Fibroblast of lung (primary cell): ENCODE measurements at regions not wholly inside any gene's neighbourhood (a gene's known extent, or its start where the extent isn't known, plus 50 kb on each side); places are given as distances from the start of the nearest gene placed in this dataset.

ENCODE experiments used
- DNase-seq, 2 donors: peaks; one replicate each; pipeline versions ENCODE4 v3.0.0 to v3.0.0-alpha.2; 2010; ENCODE audit warnings: low read depth in 2 of 2
- H2AFZ ChIP-seq: 2 replicates; pipeline ENCODE4 v1.5.1; 2012; ENCODE audit warnings: low read length, control low read depth, inconsistent platforms
- H3K27ac ChIP-seq: 2 replicates; pipeline ENCODE4 v1.5.1; 2011; ENCODE audit warnings: low read length, control low read depth; ENCODE audit not compliant: insufficient read depth
- H3K27me3 ChIP-seq: 2 replicates; pipeline ENCODE4 v1.5.1; 2011; ENCODE audit warnings: mild to moderate bottlenecking, low read length; ENCODE audit not compliant: control insufficient read depth, insufficient read depth
- H3K36me3 ChIP-seq: 2 replicates; pipeline ENCODE4 v1.5.1; 2011; ENCODE audit warnings: low read length; ENCODE audit not compliant: control insufficient read depth, insufficient read depth
- H3K4me1 ChIP-seq: 2 replicates; pipeline ENCODE4 v1.5.1; 2011; ENCODE audit warnings: low read length; ENCODE audit not compliant: control insufficient read depth, insufficient read depth; ENCODE audit errors: extremely low read depth
- H3K4me2 ChIP-seq: 2 replicates; pipeline ENCODE4 v1.5.1; 2011; ENCODE audit warnings: low read length, control low read depth; ENCODE audit not compliant: insufficient read depth; ENCODE audit errors: extremely low read depth
- H3K4me3 ChIP-seq, 4 experiments: fragments of 200-600 bp in 1 of 4; sonication (generic) in 1 of 4; replicated peaks in 1 of 4; 2 replicates each; pipeline ENCODE4 v1.5.1; 2011 to 2016; ENCODE audit warnings: low read length in 4 of 4, low read depth in 3 of 4, mild to moderate bottlenecking in 3 of 4, control low read depth in 2 of 4, inconsistent platforms in 1 of 4, mixed read lengths in 1 of 4; ENCODE audit not compliant: insufficient read depth in 1 of 4; ENCODE audit errors: control extremely low read depth in 1 of 4
- H3K79me2 ChIP-seq: 2 replicates; pipeline ENCODE4 v1.5.1; 2012; ENCODE audit warnings: mild to moderate bottlenecking, low read length, inconsistent platforms; ENCODE audit not compliant: control insufficient read depth, insufficient read depth
- H3K9ac ChIP-seq: 2 replicates; pipeline ENCODE4 v1.5.1; 2011; ENCODE audit warnings: mild to moderate bottlenecking, low read length, control low read depth; ENCODE audit not compliant: insufficient read depth
- H3K9me3 ChIP-seq: 2 replicates; pipeline ENCODE4 v1.5.1; 2012; ENCODE audit warnings: low read depth, low read length; ENCODE audit not compliant: control insufficient read depth, insufficient read depth
- H4K20me1 ChIP-seq: 2 replicates; pipeline ENCODE4 v1.5.1; 2011; ENCODE audit warnings: low read length; ENCODE audit not compliant: control insufficient read depth, insufficient read depth; ENCODE audit errors: extremely low read depth
- EZH2 ChIP-seq: IDR thresholded peaks from 2 replicates; pipeline ENCODE4 v1.5.1; 2012; ENCODE audit warnings: low read length, control low read depth, mild to moderate bottlenecking; ENCODE audit errors: missing control alignments
- TF ChIP-seq, protein P1 (sequence below), 2 donors: IDR thresholded peaks in 1 of 2; conservative IDR thresholded peaks in 1 of 2; 1 replicate in 1 of 2; 2 replicates in 1 of 2; pipeline ENCODE4 v1.5.1; 2011 to 2012; ENCODE audit warnings: low read length in 2 of 2, control low read depth in 1 of 2, inconsistent platforms in 1 of 2, low read depth in 1 of 2, mild to moderate bottlenecking in 1 of 2

DNA sequence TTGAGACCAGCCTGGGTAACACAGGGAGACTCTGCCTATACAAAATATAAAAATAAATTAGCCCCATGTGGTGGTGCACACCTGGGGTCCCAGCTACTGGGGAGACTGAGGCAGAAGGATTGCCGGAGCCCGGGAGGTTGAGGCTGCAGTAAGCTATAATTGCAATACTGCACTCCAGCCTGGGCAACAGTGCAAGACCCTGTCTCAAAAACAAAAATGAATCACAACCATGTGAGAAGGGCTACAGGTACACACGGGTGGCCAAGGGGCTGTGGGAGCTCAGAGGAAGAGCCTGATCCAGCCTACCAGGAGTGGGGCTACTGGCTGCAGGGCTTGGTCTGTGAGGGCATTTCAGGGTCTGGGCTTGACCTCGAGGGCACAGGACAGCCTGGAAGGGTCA, 55.2 kb upstream of the STXBP1 start:
- TF ChIP-seq EZH2 = no peak
- TF ChIP-seq, protein P1, sequence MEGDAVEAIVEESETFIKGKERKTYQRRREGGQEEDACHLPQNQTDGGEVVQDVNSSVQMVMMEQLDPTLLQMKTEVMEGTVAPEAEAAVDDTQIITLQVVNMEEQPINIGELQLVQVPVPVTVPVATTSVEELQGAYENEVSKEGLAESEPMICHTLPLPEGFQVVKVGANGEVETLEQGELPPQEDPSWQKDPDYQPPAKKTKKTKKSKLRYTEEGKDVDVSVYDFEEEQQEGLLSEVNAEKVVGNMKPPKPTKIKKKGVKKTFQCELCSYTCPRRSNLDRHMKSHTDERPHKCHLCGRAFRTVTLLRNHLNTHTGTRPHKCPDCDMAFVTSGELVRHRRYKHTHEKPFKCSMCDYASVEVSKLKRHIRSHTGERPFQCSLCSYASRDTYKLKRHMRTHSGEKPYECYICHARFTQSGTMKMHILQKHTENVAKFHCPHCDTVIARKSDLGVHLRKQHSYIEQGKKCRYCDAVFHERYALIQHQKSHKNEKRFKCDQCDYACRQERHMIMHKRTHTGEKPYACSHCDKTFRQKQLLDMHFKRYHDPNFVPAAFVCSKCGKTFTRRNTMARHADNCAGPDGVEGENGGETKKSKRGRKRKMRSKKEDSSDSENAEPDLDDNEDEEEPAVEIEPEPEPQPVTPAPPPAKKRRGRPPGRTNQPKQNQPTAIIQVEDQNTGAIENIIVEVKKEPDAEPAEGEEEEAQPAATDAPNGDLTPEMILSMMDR (conservative IDR thresholded peaks at IDR 0.05 in 1 of 2, IDR thresholded peaks at IDR 0.05 in 1 of 2; ENCODE audit: low read depth in 1 of 2, low read length in 2 of 2) = no peak
- no peak for DNase-seq
- no peak overlapping the region for H3K4me3 ChIP-seq
- peaks cover 2% of the 10 kb centered on the region for H4K20me1 ChIP-seq
- peak overlapping the region; percentile 94 for H3K27ac ChIP-seq
- H3K79me2 ChIP-seq = peaks cover 98% of the 10 kb centered on the region
- H3K9me3 ChIP-seq = no peaks in the 10 kb centered on the region
- H3K4me2 ChIP-seq = no peak overlapping the region
- H3K27me3 ChIP-seq = no peaks in the 10 kb centered on the region
- no peak overlapping the region for H2AFZ ChIP-seq
- H3K4me1 ChIP-seq = peaks cover 68% of the 10 kb centered on the region
- H3K36me3 ChIP-seq = peaks cover 28% of the 10 kb centered on the region
- H3K9ac ChIP-seq = no peak overlapping the region

DNA sequence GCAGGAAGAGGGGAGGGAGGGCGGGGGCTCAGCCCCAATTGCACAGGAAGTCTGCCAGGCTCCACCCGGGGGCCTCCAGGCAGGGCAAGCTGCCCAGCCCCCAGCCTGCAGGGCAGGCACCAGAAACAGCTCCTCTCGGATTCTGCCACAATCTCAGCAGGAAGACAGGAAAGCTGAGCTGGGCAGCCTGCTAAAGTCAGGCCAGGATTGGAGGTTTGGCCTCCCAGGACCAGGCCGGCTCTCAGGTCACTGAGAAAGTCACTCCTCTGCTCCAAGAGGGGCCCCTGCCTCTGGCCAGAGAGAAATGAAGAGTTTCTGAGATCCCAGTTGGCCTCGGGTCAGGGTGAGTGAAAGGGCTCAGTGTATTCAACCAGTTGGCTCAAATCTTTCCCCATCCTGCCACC, 54.6 kb upstream of the STXBP1 start:
- H3K4me1 ChIP-seq = peaks cover 72% of the 10 kb centered on the region
- peak overlapping the region in 2 of 4 experiments; percentile 13 to 30 for H3K4me3 ChIP-seq
- H4K20me1 ChIP-seq = peaks cover 2% of the 10 kb centered on the region
- H3K36me3 ChIP-seq = peaks cover 28% of the 10 kb centered on the region
- no peaks in the 10 kb centered on the region for H3K27me3 ChIP-seq
- TF ChIP-seq EZH2 = no peak
- TF ChIP-seq, protein P1 (conservative IDR thresholded peaks at IDR 0.05 in 1 of 2, IDR thresholded peaks at IDR 0.05 in 1 of 2; ENCODE audit: low read depth in 1 of 2, low read length in 2 of 2) = no peak
- peak in 1 of 2 donors; percentile 82 for DNase-seq
- H3K9ac ChIP-seq = peak overlapping the region; percentile 37
- no peak overlapping the region for H2AFZ ChIP-seq
- H3K27ac ChIP-seq = peak overlapping the region; percentile 94
- H3K79me2 ChIP-seq = peaks cover 97% of the 10 kb centered on the region
- H3K4me2 ChIP-seq = peak overlapping the region; percentile 37
- no peaks in the 10 kb centered on the region for H3K9me3 ChIP-seq

DNA sequence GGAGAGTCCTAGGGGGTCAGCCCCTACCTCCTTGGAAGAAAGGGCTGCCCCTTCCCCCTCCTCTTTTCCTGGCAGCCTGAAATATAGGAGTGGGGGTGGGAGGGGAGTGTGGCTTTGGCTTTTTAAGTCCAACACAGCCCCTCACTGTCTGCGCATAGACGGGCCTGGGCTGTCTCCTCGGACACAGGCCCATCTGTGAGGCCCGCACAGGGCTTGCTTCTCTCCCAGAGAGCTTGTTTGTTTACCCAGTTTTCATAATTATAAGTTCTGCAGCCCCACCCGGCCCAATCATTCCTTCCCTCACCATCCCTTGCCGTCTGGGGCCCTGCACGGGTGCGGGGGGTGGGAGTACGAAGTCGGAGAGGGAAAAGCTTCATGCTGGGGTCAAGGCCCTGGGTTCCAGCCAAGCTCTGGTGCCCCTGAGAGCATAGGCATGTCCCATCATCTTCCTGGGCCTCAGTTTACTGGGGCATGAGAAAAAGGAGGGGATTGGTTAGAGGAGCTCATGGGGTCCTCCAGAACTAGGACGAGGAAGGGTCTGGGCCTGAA, 54.0 kb upstream of the STXBP1 start:
- H4K20me1 ChIP-seq = no peaks in the 10 kb centered on the region

More for the DNA sequence above, 54.0 kb upstream of the STXBP1 start:
- Histone ChIP-seq H3K27me3 (no peaks in the 10 kb centered on the region), H3K4me2 (peak overlapping the region; percentile 37), H3K4me3 (peak overlapping the region in 2 of 4 experiments; percentile 4 to 30), H3K79me2 (peaks cover 97% of the 10 kb centered on the region), H3K27ac (peak overlapping the region; percentile 94), H2AFZ (no peak overlapping the region), H3K4me1 (peaks cover 75% of the 10 kb centered on the region), H3K36me3 (peaks cover 29% of the 10 kb centered on the region), H3K9ac (peak overlapping the region; percentile 37), H3K9me3 (no peaks in the 10 kb centered on the region)
- TF ChIP-seq, protein P1 (conservative IDR thresholded peaks at IDR 0.05 in 1 of 2, IDR thresholded peaks at IDR 0.05 in 1 of 2; ENCODE audit: low read depth in 1 of 2, low read length in 2 of 2) = no peak
- TF ChIP-seq EZH2 = no peak
- DNase-seq = peak in 1 of 2 donors; percentile 72
